MG63 (cell line): ENCODE measurements at regions not wholly inside any gene's neighbourhood (a gene's known extent, or its start where the extent isn't known, plus 50 kb on each side); places are given as distances from the start of the nearest gene placed in this dataset.

Experiments
- DNase-seq: peaks from one replicate; pipeline ENCODE4 v3.0.0-alpha.2; 2020
- H3K27me3 ChIP-seq: fragments of 250-450 bp; sonication (Bioruptor Pico); 2 replicates; pipeline ENCODE4 v1.5.1; 2020; ENCODE audit warnings: mild to moderate bottlenecking, moderate library complexity
- H3K36me3 ChIP-seq: fragments of 250-450 bp; sonication (Bioruptor Pico); 2 replicates; pipeline ENCODE4 v1.5.1; 2020; ENCODE audit warnings: mild to moderate bottlenecking, moderate library complexity
- H3K4me3 ChIP-seq: fragments of 250-450 bp; sonication (Bioruptor Pico); 2 replicates; pipeline ENCODE4 v1.5.1; 2020; ENCODE audit warnings: mild to moderate bottlenecking, moderate library complexity
- H3K9me3 ChIP-seq: fragments of 250-450 bp; sonication (Bioruptor Pico); 2 replicates; pipeline ENCODE4 v1.5.1; 2020; ENCODE audit warnings: mild to moderate bottlenecking, moderate library complexity

DNA sequence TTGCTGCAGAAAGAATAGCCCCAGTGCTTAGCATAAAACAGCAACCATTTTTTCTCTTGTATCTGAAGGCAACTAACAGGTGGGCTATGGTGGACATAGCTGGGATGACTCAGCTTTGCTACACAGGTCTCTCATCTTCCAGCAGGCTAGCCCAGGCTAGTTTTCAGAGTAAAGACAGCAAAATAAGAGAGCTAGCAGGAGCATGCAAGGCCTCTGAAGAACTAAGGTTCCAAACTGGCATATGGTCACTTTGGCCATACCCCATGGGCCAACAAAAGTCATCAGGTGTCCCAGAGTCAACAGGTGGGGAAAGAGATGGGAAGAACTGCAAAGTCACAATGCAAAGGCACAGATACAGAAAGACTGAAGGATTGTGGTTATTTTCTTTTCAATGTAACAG is 571.6 kb upstream of the MGMT start:
- H3K4me3 ChIP-seq: no peak overlapping the region
- H3K36me3 ChIP-seq: no peaks in the 10 kb centered on the region
- H3K27me3 ChIP-seq: no peaks in the 10 kb centered on the region
- no peaks in the 10 kb centered on the region for H3K9me3 ChIP-seq
- DNase-seq: no peak

DNA sequence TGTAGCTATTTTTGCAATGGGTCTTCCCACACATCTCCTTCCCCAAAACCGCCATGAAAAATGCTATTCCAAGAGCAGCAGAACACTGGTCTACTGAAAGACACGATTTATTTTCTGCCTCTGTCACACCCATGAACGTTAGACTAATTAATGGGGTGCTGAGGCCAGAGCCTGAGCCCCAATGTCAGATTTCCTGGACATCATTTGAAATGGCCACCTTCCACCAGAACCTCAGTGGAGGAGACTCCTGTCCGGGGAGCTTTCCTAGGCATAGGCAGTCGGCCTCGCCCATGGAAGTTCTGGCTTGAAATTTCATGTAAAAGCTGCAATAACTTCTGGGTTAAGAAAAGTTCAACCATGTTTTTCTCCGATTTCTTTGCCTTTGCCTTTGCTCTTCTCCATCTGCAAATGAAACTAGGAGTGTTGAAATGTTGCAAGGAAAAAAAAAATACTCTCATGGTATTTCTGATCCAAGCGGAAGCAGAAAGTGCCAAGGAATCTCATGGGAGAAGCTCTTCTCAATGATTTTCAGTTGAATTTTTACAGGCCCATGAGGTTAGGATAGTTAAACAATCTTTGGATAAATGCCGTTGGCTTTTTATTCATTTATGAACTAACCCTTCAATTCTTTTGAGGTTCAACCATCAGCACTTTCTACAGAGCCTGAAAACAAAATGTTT is 570.8 kb upstream of the MGMT start:
- no peak for DNase-seq
- H3K4me3 ChIP-seq: no peak overlapping the region
- H3K9me3 ChIP-seq: no peaks in the 10 kb centered on the region; the same call in 1 of the 2 replicates
- H3K36me3 ChIP-seq: no peaks in the 10 kb centered on the region
- no peaks in the 10 kb centered on the region for H3K27me3 ChIP-seq

DNA sequence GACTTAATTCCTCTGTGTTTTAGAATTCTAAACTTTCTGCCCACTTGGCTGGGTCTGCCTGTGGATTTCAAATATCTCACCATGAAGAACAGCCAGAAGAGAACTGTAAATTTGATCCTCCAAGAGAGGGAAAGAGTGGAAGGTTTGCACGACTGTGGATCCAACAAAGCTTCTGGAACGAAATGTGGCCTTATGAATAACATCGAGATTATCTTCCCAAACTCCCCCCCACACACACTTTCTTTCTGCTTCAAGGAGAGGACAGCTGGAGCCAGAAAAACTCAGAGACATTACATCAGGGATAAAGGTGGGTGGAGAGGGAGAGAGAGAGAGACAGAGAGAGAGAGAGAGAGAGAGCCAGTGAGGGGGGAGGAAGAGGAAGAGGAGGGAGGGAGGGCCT is 570.1 kb upstream of the MGMT start:
- DNase-seq: no peak
- H3K36me3 ChIP-seq: no peaks in the 10 kb centered on the region
- H3K9me3 ChIP-seq: no peaks in the 10 kb centered on the region; the same call in 1 of the 2 replicates
- no peaks in the 10 kb centered on the region for H3K27me3 ChIP-seq
- H3K4me3 ChIP-seq: no peak overlapping the region

DNA sequence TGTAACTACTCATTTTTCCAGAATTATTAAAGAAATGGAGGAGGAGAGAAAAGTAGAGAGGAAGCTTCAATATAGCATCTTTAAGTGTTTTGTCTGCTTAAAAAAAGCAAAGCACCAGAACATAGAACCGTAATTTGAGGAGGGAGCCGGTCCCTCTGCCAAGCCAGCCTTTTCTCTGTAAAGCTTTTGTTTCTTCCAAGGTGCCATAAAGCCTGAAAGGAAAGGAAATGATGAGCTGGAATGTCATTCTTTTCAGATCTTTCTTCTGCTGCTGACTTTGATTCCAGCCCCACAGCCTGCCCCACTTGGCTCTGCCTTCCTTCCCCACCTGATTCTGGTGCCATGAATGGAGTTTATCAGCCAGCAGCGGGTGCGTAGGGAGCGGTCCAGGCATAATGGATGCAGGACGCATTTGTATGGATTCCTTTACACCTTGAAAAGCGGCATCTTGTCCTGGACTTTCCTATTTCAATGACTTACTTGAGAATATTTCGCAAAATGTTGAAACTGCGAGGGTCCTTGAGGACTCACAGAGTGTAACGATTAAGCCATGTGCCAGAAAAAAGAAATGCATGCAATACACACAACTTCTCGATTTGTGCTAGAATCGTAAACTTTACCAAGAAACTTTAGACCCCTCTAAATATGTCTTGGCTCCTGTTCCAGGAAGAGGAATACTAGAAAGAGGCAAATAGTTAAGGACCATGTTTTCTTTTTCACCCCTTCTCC is 569.5 kb upstream of the MGMT start:
- Histone ChIP-seq H3K4me3 (no peak overlapping the region), H3K27me3 (no peaks in the 10 kb centered on the region), H3K9me3 (no peaks in the 10 kb centered on the region; the same call in 1 of the 2 replicates), H3K36me3 (no peaks in the 10 kb centered on the region)
- DNase-seq: peak; percentile 25

DNA sequence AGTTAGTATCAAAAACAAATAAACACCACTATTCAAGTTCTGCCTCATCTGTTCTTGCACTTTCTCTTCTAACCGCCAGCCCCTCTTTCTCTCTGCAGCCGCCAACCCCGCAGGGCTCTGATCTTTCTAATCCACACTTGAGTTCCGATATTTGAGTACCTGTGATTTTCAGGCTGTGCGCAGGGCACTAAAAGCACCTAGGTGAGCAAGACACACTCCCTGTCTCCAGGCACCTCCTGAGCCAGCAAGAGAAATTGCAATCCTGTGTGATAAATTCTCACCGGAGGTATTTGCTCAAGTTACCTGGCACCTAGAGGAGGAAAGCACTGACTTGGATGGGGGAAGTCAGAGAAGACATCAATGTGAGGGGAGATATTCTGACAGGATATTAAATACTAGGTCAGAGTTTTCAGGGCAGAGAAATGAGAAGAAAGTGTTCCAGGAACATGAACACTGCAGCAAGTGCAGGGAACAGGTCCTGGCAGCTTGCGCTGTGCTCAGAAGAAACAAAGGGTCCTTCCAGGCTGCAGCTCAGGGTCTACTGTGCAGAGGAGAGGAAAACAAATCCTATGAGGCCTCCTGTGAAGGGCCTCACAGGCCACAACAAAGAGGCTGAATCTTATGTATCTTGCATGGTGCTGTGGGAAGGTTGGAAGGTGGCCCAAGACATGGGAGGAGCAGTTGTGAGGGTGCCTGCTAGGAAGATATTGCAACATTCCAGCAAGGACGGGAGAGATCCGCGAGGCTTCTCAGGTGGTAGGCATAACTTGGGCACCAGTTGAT is 568.7 kb upstream of the MGMT start:
- Histone ChIP-seq H3K36me3 (no peaks in the 10 kb centered on the region), H3K9me3 (no peaks in the 10 kb centered on the region; the same call in 1 of the 2 replicates), H3K27me3 (no peaks in the 10 kb centered on the region), H3K4me3 (no peak overlapping the region)
- DNase-seq: no peak

DNA sequence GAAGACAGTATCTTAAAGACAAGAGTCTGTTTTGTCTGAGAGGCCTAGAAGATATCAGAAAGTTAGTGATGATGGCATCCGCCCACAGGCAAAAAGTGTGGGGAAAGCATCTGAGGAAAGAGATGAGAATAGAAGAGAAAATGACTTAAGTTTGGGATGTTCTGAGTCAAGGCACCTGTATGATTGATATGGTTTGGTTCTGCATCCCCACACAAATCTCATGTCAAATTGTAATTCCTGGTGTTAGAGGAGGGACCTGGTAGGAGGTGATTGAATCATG is 568.2 kb upstream of the MGMT start:
- no peaks in the 10 kb centered on the region; the same call in 1 of the 2 replicates for H3K9me3 ChIP-seq
- no peaks in the 10 kb centered on the region for H3K27me3 ChIP-seq
- H3K36me3 ChIP-seq: no peaks in the 10 kb centered on the region
- no peak for DNase-seq
- no peak overlapping the region for H3K4me3 ChIP-seq

DNA sequence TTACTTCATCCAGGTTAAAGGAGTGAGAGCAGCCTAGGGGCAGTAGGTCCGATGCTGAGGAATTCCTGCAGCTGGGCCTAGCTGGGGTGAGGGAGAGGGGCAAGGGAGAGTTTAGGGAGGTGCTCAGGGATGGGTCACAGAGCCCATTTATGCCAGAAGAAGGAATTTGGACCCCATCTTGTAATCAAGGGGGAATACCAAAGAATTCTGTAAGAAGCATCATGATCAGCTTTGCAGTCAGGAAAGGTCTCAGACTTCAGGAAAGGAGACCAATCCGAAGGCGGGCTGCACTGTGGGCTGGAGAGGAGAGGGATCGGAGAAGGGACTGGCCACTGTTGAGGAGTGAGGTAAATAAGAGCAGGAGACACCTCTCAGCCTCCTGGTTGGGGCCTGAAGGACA is 566.6 kb upstream of the MGMT start:
- Histone ChIP-seq H3K36me3 (no peaks in the 10 kb centered on the region), H3K9me3 (no peaks in the 10 kb centered on the region; the same call in 1 of the 2 replicates), H3K4me3 (no peak overlapping the region), H3K27me3 (no peaks in the 10 kb centered on the region)
- no peak for DNase-seq

GRCh38 chr10:128901236-128901635 is 565.8 kb upstream of the MGMT start:
- DNase-seq: no peak
- H3K27me3 ChIP-seq: no peaks in the 10 kb centered on the region

DNA sequence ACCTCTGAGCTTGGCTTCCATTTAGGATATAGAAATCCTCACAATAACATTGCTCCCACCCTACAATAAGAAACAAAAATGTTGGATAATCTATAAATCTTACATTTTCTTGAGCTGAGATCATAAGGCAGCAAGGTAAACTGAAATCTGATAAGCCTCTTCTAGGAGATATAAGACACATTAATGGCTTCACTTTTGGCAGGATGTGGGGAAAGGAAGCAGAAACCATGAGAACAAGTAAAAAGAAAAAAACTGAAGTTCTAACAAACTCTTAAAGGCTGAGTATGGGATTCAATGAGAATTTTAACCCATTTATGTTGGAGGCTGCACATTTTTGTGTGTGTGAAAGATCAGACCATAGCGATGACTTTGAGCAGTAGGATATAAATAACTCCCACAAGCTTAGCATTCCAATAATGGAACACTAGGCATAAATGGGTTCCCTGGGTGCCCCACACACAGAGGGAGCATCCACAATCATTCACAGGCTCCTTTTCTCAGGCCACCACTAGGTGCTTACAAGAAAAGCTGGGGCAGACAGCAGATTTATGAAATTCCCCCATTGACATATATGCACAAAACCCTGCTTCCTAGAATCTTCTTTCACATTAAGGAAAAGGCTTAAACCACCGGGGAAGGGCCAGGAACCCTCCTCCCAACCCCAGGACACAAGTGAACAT is 564.9 kb upstream of the MGMT start:
- Histone ChIP-seq H3K4me3 (no peak overlapping the region), H3K9me3 (no peaks in the 10 kb centered on the region; the same call in 1 of the 2 replicates), H3K27me3 (no peaks in the 10 kb centered on the region), H3K36me3 (no peaks in the 10 kb centered on the region)
- DNase-seq: no peak

More at GRCh38 chr10:128901236-128901635, 565.8 kb upstream of the MGMT start:
- no peaks in the 10 kb centered on the region for H3K36me3 ChIP-seq
- no peaks in the 10 kb centered on the region; the same call in 1 of the 2 replicates for H3K9me3 ChIP-seq
- H3K4me3 ChIP-seq: no peak overlapping the region

GRCh38 chr10:128907155-128907941 is 559.7 kb upstream of the MGMT start:
- DNase-seq: no peak
- Histone ChIP-seq H3K4me3 (no peak overlapping the region), H3K36me3 (no peaks in the 10 kb centered on the region), H3K9me3 (no peaks in the 10 kb centered on the region), H3K27me3 (no peaks in the 10 kb centered on the region)

GRCh38 chr10:128908099-128908498 is 558.9 kb upstream of the MGMT start:
- Histone ChIP-seq H3K4me3 (no peak overlapping the region), H3K9me3 (no peaks in the 10 kb centered on the region), H3K36me3 (no peaks in the 10 kb centered on the region), H3K27me3 (no peaks in the 10 kb centered on the region)
- no peak for DNase-seq

- Histone ChIP-seq H3K27me3 (no peaks in the 10 kb centered on the region), H3K36me3 (no peaks in the 10 kb centered on the region), H3K4me3 (no peak overlapping the region), H3K9me3 (no peaks in the 10 kb centered on the region)
- DNase-seq: no peak
Observed at GRCh38 chr10:128908499-128908898, 558.5 kb upstream of the MGMT start.

GRCh38 chr10:128912568-128913311 is 554.3 kb upstream of the MGMT start:
- Histone ChIP-seq H3K27me3 (no peaks in the 10 kb centered on the region), H3K4me3 (no peak overlapping the region), H3K9me3 (no peaks in the 10 kb centered on the region), H3K36me3 (no peaks in the 10 kb centered on the region)
- DNase-seq: no peak

DNA sequence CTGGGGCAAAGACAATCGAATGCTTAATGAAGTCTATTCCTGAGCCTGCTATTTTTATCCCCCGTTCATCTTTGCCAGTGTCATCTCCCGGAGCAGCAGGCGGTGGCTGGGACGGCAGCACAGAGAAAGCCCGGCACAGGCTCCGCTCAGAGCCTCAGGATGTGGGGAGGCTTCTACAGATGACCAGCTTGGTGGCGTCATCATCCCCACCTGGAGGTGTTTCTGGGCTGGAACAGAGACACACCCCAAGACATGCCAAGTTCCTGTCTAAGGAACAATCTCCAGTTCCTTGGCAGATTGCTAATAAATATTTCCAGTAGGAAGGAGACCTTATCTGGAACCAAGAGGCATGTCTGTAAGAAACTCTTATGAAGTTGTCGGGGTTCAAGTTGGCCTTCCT is 552.4 kb upstream of the MGMT start:
- no peak overlapping the region for H3K4me3 ChIP-seq
- DNase-seq: no peak
- H3K36me3 ChIP-seq: no peaks in the 10 kb centered on the region
- no peaks in the 10 kb centered on the region for H3K27me3 ChIP-seq
- no peaks in the 10 kb centered on the region for H3K9me3 ChIP-seq

DNA sequence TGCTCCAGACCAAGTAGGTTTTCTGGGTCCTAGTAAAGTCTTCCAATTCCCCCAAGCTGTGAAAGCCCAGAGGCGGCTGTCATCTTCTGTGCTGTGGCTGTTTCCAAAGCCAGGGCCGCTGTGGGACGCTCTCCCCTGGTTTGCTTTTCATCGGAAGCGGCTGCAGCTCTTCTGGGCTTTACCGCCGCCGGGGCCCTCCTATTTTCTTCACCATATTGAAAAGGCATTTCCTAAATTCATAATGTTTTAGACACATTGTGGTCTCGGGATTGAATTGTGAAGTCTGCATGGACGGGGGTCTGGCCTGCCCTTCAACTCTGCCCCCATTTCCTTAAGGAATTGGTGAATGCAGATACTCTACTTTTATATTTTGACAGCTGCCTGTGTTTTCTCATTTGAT is 551.4 kb upstream of the MGMT start:
- Histone ChIP-seq H3K4me3 (no peak overlapping the region), H3K9me3 (no peaks in the 10 kb centered on the region), H3K36me3 (no peaks in the 10 kb centered on the region), H3K27me3 (no peaks in the 10 kb centered on the region)
- no peak for DNase-seq

DNA sequence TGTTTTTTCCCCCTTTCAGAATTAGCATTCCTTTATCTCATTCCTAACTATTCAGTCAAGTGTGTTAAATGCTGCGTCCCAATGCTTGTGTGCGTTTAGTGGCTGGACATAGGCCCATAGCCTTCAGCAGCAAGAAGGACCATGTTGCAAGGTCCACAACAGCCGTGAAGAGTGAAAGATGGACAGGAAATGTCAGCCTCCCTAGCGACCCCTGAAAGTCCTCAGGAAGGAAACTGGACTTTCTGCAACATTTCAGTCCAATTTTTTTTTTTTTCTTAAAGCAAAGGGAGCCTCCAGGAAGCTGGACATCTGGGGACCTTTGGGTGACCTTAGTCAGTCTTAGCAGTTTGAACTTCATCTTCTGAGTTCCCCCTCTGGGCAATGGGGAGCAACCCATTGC is 550.7 kb upstream of the MGMT start:
- no peaks in the 10 kb centered on the region for H3K9me3 ChIP-seq
- H3K36me3 ChIP-seq: no peaks in the 10 kb centered on the region
- H3K27me3 ChIP-seq: no peaks in the 10 kb centered on the region
- DNase-seq: no peak
- H3K4me3 ChIP-seq: no peak overlapping the region
